ENCODE measurements at regions not wholly inside any gene's neighbourhood (a gene's known extent, or its start where the extent isn't known, plus 50 kb on each side); places are given as distances from the start of the nearest gene placed in this dataset.

GRCh38 chrX:7261672-7262332 lies 113.8 kb upstream of the PUDP start:
- Mint-ChIP-seq H3K4me1 (ENCODE audit: low read depth in 2 of 2) (no peaks in the 10 kb centered on the region), H3K27ac (no peak overlapping the region), H3K27me3 (no peaks in the 10 kb centered on the region), H3K9me3 (peaks cover 4% of the 10 kb centered on the region), H3K4me3 (no peak overlapping the region), H3K36me3 (peaks cover 5% of the 10 kb centered on the region)
- no peak for ATAC-seq
- DNase-seq (ENCODE audit: low spot score), result no peak

- DNase-seq (ENCODE audit: low spot score) (no peak), ATAC-seq (no peak)
- no peaks in the 10 kb centered on the region for H3K27me3 Mint-ChIP-seq
- peaks cover 4% of the 10 kb centered on the region for H3K36me3 Mint-ChIP-seq
- no peak overlapping the region for H3K27ac Mint-ChIP-seq
- peaks cover 0 to 8% of the 10 kb centered on the region in 2 donors for H3K4me1 Mint-ChIP-seq (ENCODE audit: low read depth in 2 of 2)
- H3K4me3 Mint-ChIP-seq, result no peak overlapping the region
- peaks cover 6% of the 10 kb centered on the region for H3K9me3 Mint-ChIP-seq
Measured at GRCh38 chrX:7254144-7254543, 106.2 kb upstream of the PUDP start.

DNA sequence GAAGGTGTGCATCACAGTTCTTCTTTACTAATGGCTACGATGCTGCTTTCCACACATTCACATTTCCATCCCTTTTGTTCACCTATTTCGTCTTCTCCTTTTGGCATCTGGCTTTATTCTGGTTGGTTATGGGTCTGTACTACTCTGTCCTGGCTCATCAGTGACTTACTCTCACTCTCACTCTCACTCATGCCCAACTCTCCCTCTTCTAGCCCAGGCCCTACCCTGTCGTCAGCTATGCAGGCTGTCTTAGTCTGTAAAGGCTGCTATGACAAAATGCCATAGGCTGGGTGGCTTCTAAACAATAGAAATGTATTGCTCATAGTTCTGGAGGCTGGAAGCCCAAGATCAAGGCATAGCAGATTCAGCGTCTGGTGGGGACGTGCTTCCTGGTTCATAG lies 105.6 kb upstream of the PUDP start:
- Mint-ChIP-seq H3K27ac (no peak overlapping the region), H3K27me3 (no peaks in the 10 kb centered on the region), H3K4me1 (ENCODE audit: low read depth in 2 of 2) (peaks cover 0 to 8% of the 10 kb centered on the region in 2 donors), H3K36me3 (peaks cover 4% of the 10 kb centered on the region), H3K9me3 (peaks cover 6% of the 10 kb centered on the region), H3K4me3 (no peak overlapping the region)
- ATAC-seq (no peak), DNase-seq (ENCODE audit: low spot score) (no peak)

GRCh38 chrX:7252013-7252610 lies 104.2 kb upstream of the PUDP start:
- DNase-seq (ENCODE audit: low spot score) (no peak), ATAC-seq (no peak)
- H3K27ac Mint-ChIP-seq, result peak overlapping the region in 1 of 2 donors; percentile 57
- peaks cover 2% of the 10 kb centered on the region for H3K9me3 Mint-ChIP-seq
- H3K4me3 Mint-ChIP-seq, result no peak overlapping the region
- H3K36me3 Mint-ChIP-seq, result peaks cover 4% of the 10 kb centered on the region
- no peaks in the 10 kb centered on the region for H3K27me3 Mint-ChIP-seq
- peaks cover 0 to 11% of the 10 kb centered on the region in 2 donors for H3K4me1 Mint-ChIP-seq (ENCODE audit: low read depth in 2 of 2)

DNA sequence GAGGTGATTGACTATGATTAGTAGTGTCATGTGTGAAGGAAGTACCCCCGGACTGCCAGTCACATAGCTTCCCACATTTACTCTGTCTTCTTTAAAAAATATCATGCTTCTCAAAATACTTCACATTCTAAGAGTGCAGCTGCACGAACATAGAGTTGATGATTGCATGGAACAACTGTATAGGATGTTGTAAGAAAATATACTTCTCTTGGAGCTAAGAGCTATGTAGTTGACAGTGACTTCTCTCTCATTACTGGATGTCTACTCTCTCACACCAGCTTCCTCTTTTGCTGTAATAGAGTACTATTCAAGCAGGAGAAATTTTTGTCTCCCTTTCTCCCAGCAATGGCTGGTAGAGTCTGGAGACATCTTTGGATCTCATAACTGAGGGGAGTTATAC lies 99.4 kb upstream of the PUDP start:
- ATAC-seq, result no peak
- Mint-ChIP-seq H3K9me3 (peaks cover 2% of the 10 kb centered on the region), H3K36me3 (no peaks in the 10 kb centered on the region), H3K27ac (no peak overlapping the region), H3K27me3 (no peaks in the 10 kb centered on the region), H3K4me3 (no peak overlapping the region), H3K4me1 (ENCODE audit: low read depth in 2 of 2) (peaks cover 0 to 23% of the 10 kb centered on the region in 2 donors)
- no peak for DNase-seq (ENCODE audit: low spot score)

DNA sequence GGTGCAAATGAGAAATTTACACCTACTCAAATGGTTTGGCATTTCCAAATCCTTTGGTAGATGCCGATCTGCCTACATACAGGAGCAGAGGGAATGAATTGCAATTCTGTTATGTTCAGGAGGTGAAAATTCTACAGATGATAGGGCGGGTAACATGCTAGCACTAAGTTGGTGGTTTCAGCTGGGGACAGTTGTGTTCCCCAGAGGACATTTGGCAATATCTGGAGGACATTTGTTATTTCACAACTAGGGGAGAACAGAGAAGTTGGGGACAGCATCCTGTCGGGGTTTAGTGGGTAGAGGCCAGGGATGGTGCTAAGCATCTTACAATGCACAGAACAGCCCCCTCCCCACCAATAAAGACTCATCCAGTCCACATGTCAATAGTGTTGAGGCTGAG lies 96.5 kb upstream of the PUDP start:
- no peaks in the 10 kb centered on the region for H3K9me3 Mint-ChIP-seq
- peaks cover 0 to 20% of the 10 kb centered on the region in 2 donors for H3K4me1 Mint-ChIP-seq (ENCODE audit: low read depth in 2 of 2)
- ATAC-seq, result no peak
- DNase-seq (ENCODE audit: low spot score), result no peak
- no peak overlapping the region for H3K27ac Mint-ChIP-seq
- H3K4me3 Mint-ChIP-seq, result no peak overlapping the region
- no peaks in the 10 kb centered on the region for H3K27me3 Mint-ChIP-seq
- H3K36me3 Mint-ChIP-seq, result no peaks in the 10 kb centered on the region

- H3K27ac Mint-ChIP-seq, result no peak overlapping the region
- no peak overlapping the region for H3K4me3 Mint-ChIP-seq
- H3K9me3 Mint-ChIP-seq, result no peaks in the 10 kb centered on the region
Measured at GRCh38 chrX:7242613-7243012, 94.7 kb upstream of the PUDP start.

DNA sequence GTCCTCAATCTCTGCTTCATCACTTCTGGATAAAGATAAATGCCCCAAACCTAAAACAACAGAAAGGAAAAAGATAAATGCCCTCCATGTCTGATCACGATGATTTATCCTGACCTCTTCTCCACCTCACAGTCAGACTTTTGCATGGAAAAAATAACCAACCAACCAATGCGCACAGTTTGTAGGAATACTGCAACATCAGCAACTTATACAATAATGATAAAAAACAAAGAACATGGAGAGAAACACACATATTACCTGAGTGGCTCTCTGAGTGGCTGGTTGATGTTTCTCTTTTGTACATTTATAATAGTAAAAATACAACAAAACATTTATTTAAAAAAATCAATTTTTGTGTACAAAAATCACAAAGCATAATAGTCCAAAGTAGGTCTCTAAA lies 93.0 kb upstream of the PUDP start:
- DNase-seq (ENCODE audit: low spot score) (no peak), ATAC-seq (no peak)
- Mint-ChIP-seq H3K27me3 (no peaks in the 10 kb centered on the region), H3K4me1 (ENCODE audit: low read depth in 2 of 2) (peaks cover 0 to 20% of the 10 kb centered on the region in 2 donors), H3K9me3 (no peaks in the 10 kb centered on the region), H3K27ac (no peak overlapping the region), H3K36me3 (no peaks in the 10 kb centered on the region), H3K4me3 (no peak overlapping the region)

More at GRCh38 chrX:7242613-7243012, 94.7 kb upstream of the PUDP start:
- Mint-ChIP-seq H3K4me1 (ENCODE audit: low read depth in 2 of 2) (peaks cover 0 to 20% of the 10 kb centered on the region in 2 donors), H3K27me3 (no peaks in the 10 kb centered on the region), H3K36me3 (no peaks in the 10 kb centered on the region)
- ATAC-seq (peak in 1 of 2 donors; percentile 52), DNase-seq (ENCODE audit: low spot score) (no peak)

DNA sequence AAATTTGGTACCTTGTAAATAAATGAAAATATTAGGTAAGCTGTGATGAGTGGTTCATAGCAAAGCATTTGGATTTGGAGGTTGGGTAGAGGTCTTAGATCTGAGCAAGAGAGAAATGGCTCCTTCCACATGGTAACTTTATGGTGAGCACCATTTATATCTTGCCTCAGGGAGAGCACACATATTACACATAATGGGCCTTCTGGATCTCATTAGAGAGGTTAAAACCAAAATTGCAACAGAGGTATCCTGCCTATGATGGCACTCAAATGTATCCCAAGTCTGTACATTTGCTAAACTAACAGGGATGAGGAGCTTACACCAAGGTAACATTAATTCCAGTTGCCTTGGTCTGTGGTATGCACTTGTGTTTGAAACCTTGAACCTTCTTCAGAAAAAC lies 87.1 kb upstream of the PUDP start:
- Mint-ChIP-seq H3K27me3 (no peaks in the 10 kb centered on the region), H3K27ac (no peak overlapping the region), H3K4me1 (ENCODE audit: low read depth in 2 of 2) (peaks cover 0 to 3% of the 10 kb centered on the region in 2 donors), H3K36me3 (no peaks in the 10 kb centered on the region), H3K9me3 (no peaks in the 10 kb centered on the region), H3K4me3 (no peak overlapping the region)
- no peak for DNase-seq (ENCODE audit: low spot score)
- ATAC-seq, result no peak

GRCh38 chrX:7233580-7234406 lies 85.8 kb upstream of the PUDP start:
- DNase-seq (ENCODE audit: low spot score) (no peak), ATAC-seq (no peak)
- H3K4me1 Mint-ChIP-seq (ENCODE audit: low read depth in 2 of 2), result peaks cover 0 to 3% of the 10 kb centered on the region in 2 donors
- H3K27ac Mint-ChIP-seq, result no peak overlapping the region
- no peaks in the 10 kb centered on the region for H3K27me3 Mint-ChIP-seq
- no peaks in the 10 kb centered on the region for H3K9me3 Mint-ChIP-seq
- no peaks in the 10 kb centered on the region for H3K36me3 Mint-ChIP-seq
- H3K4me3 Mint-ChIP-seq, result no peak overlapping the region

- no peaks in the 10 kb centered on the region for H3K9me3 Mint-ChIP-seq
- no peaks in the 10 kb centered on the region for H3K36me3 Mint-ChIP-seq
- H3K27ac Mint-ChIP-seq, result no peak overlapping the region
Measured at GRCh38 chrX:7228226-7228625, 80.3 kb upstream of the PUDP start.

GRCh38 chrX:7225338-7225737 lies 77.4 kb upstream of the PUDP start:
- H3K27me3 Mint-ChIP-seq, result peaks cover 0 to 3% of the 10 kb centered on the region in 2 donors
- H3K9me3 Mint-ChIP-seq, result peaks cover 7% of the 10 kb centered on the region
- ATAC-seq (no peak), DNase-seq (ENCODE audit: low spot score) (no peak)
- peaks cover 6% of the 10 kb centered on the region for H3K36me3 Mint-ChIP-seq
- H3K4me3 Mint-ChIP-seq, result no peak overlapping the region
- no peak overlapping the region for H3K27ac Mint-ChIP-seq
- H3K4me1 Mint-ChIP-seq (ENCODE audit: low read depth in 2 of 2), result no peaks in the 10 kb centered on the region

More at GRCh38 chrX:7228226-7228625, 80.3 kb upstream of the PUDP start:
- DNase-seq (ENCODE audit: low spot score) (no peak), ATAC-seq (no peak)
- Mint-ChIP-seq H3K27me3 (peaks cover 0 to 3% of the 10 kb centered on the region in 2 donors), H3K4me1 (ENCODE audit: low read depth in 2 of 2) (no peaks in the 10 kb centered on the region), H3K4me3 (no peak overlapping the region)

GRCh38 chrX:7223271-7223670 lies 75.3 kb upstream of the PUDP start:
- H3K9me3 Mint-ChIP-seq, result peaks cover 7% of the 10 kb centered on the region
- no peak overlapping the region for H3K27ac Mint-ChIP-seq
- peaks cover 6% of the 10 kb centered on the region for H3K36me3 Mint-ChIP-seq
- H3K27me3 Mint-ChIP-seq, result peaks cover 0 to 3% of the 10 kb centered on the region in 2 donors
- no peak for ATAC-seq
- no peak overlapping the region for H3K4me3 Mint-ChIP-seq
- DNase-seq (ENCODE audit: low spot score), result no peak
- no peaks in the 10 kb centered on the region for H3K4me1 Mint-ChIP-seq (ENCODE audit: low read depth in 2 of 2)

DNA sequence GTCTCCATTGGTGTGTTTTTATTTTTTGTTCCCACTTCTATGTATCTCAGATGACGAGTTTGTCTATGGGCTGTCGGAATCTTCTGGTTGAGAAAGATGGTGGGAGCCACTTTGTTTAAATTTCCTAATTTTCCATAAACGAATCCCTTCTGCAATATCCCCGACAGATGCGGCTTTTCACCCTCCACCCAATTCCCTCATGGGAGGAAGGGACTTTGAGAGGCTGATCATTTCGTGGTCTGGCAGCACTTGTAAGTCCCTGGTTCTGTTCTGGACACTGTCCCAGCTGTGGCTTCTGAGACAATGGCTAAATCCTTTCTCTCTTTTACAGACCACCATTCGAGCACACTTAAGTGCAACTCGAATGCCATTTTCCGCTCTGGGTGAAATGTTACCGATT lies 72.2 kb upstream of the PUDP start:
- no peak for DNase-seq (ENCODE audit: low spot score)
- Mint-ChIP-seq H3K9me3 (peaks cover 7% of the 10 kb centered on the region), H3K27ac (no peak overlapping the region), H3K4me3 (no peak overlapping the region), H3K36me3 (peaks cover 6% of the 10 kb centered on the region), H3K27me3 (peaks cover 0 to 3% of the 10 kb centered on the region in 2 donors), H3K4me1 (ENCODE audit: low read depth in 2 of 2) (peaks cover 0 to 2% of the 10 kb centered on the region in 2 donors)
- ATAC-seq, result no peak
